Neural cell (in vitro differentiated cells): ENCODE measurements at regions not wholly inside any gene's neighbourhood (a gene's known extent, or its start where the extent isn't known, plus 50 kb on each side); places are given as distances from the start of the nearest gene placed in this dataset.

Experiments
- CTCF ChIP-seq: fragments of 450-650 bp; IDR thresholded peaks from 2 replicates; pipeline ENCODE4 v1.5.1; 2014; ENCODE audit warnings: antibody characterized with exemption, mild to moderate bottlenecking, moderate library complexity; ENCODE audit not compliant: poor library complexity, severe bottlenecking
- EP300 ChIP-seq: fragments of 450-650 bp; conservative IDR thresholded peaks from 2 replicates; pipeline ENCODE4 v1.6.1; 2014; ENCODE audit warnings: antibody characterized with exemption, mild to moderate bottlenecking, moderate library complexity; ENCODE audit not compliant: poor library complexity, severe bottlenecking
- EZH2 ChIP-seq: fragments of 200-600, 300-800 bp; shearing (Covaris generic), sonication (generic); IDR thresholded peaks from 2 replicates; pipeline ENCODE4 v1.6.1; 2014; ENCODE audit warnings: antibody characterized with exemption, low read length, borderline replicate concordance, mild to moderate bottlenecking; ENCODE audit not compliant: insufficient read depth, poor library complexity, severe bottlenecking
- MXI1 ChIP-seq: fragments of 450-650 bp; conservative IDR thresholded peaks from 2 replicates; pipeline ENCODE4 v1.6.1; 2014; ENCODE audit warnings: antibody characterized with exemption, mild to moderate bottlenecking; ENCODE audit not compliant: poor library complexity, severe bottlenecking
- POLR2AphosphoS5 ChIP-seq: IDR thresholded peaks from 2 replicates; pipeline ENCODE4 v1.6.1; 2012
- RAD21 ChIP-seq: fragments of 450-650 bp; conservative IDR thresholded peaks from 2 replicates; pipeline ENCODE4 v1.6.1; 2014; ENCODE audit warnings: antibody characterized with exemption, mild to moderate bottlenecking, moderate library complexity
- SMC3 ChIP-seq: fragments of 450-650 bp; conservative IDR thresholded peaks from 2 replicates; pipeline ENCODE4 v1.6.1; 2014; ENCODE audit warnings: antibody characterized with exemption, mild to moderate bottlenecking, moderate library complexity; ENCODE audit not compliant: poor library complexity
- TAF1 ChIP-seq: IDR thresholded peaks from 2 replicates; pipeline ENCODE4 v1.6.1; 2012; ENCODE audit warnings: low read depth
- TF ChIP-seq, protein P1 (sequence below): IDR thresholded peaks from 2 replicates; pipeline ENCODE4 v1.6.1; 2012; ENCODE audit warnings: borderline replicate concordance

- TF ChIP-seq EZH2 (no peak), CTCF (no peak), TAF1 (no peak), EP300 (no peak), POLR2AphosphoS5 (no peak), SMC3 (no peak), RAD21 (no peak), MXI1 (no peak)
- TF ChIP-seq, protein P1, sequence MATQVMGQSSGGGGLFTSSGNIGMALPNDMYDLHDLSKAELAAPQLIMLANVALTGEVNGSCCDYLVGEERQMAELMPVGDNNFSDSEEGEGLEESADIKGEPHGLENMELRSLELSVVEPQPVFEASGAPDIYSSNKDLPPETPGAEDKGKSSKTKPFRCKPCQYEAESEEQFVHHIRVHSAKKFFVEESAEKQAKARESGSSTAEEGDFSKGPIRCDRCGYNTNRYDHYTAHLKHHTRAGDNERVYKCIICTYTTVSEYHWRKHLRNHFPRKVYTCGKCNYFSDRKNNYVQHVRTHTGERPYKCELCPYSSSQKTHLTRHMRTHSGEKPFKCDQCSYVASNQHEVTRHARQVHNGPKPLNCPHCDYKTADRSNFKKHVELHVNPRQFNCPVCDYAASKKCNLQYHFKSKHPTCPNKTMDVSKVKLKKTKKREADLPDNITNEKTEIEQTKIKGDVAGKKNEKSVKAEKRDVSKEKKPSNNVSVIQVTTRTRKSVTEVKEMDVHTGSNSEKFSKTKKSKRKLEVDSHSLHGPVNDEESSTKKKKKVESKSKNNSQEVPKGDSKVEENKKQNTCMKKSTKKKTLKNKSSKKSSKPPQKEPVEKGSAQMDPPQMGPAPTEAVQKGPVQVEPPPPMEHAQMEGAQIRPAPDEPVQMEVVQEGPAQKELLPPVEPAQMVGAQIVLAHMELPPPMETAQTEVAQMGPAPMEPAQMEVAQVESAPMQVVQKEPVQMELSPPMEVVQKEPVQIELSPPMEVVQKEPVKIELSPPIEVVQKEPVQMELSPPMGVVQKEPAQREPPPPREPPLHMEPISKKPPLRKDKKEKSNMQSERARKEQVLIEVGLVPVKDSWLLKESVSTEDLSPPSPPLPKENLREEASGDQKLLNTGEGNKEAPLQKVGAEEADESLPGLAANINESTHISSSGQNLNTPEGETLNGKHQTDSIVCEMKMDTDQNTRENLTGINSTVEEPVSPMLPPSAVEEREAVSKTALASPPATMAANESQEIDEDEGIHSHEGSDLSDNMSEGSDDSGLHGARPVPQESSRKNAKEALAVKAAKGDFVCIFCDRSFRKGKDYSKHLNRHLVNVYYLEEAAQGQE = no peak
These were observed 309.6 kb downstream of the KCNJ2 start for GRCh38 chr17:70478902-70479301.
